ENCODE measurements at regions not wholly inside any gene's neighbourhood (a gene's known extent, or its start where the extent isn't known, plus 50 kb on each side); places are given as distances from the start of the nearest gene placed in this dataset.

- no peak for TF ChIP-seq CTCF (IDR thresholded peaks at IDR 0.05; ENCODE audit: low read depth, low read length, missing input control)
- no peak for TF ChIP-seq MAX (IDR thresholded peaks at IDR 0.05)
- TF ChIP-seq GABPA (IDR thresholded peaks at IDR 0.05 in 1 of 2, conservative IDR thresholded peaks at IDR 0.05 in 1 of 2): no peak
- TF ChIP-seq REST (IDR thresholded peaks at IDR 0.05): no peak
- no peak for TF ChIP-seq FOXA1 (IDR thresholded peaks at IDR 0.05)
- no peak for TF ChIP-seq JUND (IDR thresholded peaks at IDR 0.05)
- TF ChIP-seq TAF1 (conservative IDR thresholded peaks at IDR 0.05): no peak
- TF ChIP-seq RAD21 (IDR thresholded peaks at IDR 0.05): no peak
- no peak for TF ChIP-seq YY1 (IDR thresholded peaks at IDR 0.05)
- TF ChIP-seq, protein P1, sequence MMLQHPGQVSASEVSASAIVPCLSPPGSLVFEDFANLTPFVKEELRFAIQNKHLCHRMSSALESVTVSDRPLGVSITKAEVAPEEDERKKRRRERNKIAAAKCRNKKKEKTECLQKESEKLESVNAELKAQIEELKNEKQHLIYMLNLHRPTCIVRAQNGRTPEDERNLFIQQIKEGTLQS (IDR thresholded peaks at IDR 0.05): no peak
Measured at GRCh38 chr14:40222996-40223395, 790.8 kb upstream of the FBXO33 start.
